ENCODE measurements at regions not wholly inside any gene's neighbourhood (a gene's known extent, or its start where the extent isn't known, plus 50 kb on each side); places are given as distances from the start of the nearest gene placed in this dataset.

- TF ChIP-seq CEBPB (IDR thresholded peaks at IDR 0.05), result no peak
- no peak for TF ChIP-seq EGR1 (IDR thresholded peaks at IDR 0.05)
- no peak for TF ChIP-seq NFIC (IDR thresholded peaks at IDR 0.05)
- TF ChIP-seq TEAD4 (IDR thresholded peaks at IDR 0.05), result no peak
- TF ChIP-seq RAD21 (IDR thresholded peaks at IDR 0.05; ENCODE audit: low read depth), result no peak
- no peak for TF ChIP-seq FOXM1 (IDR thresholded peaks at IDR 0.05; ENCODE audit: borderline replicate concordance, low read depth)
- TF ChIP-seq TCF12 (IDR thresholded peaks at IDR 0.05; ENCODE audit: low read depth), result no peak
- TF ChIP-seq, protein P1, sequence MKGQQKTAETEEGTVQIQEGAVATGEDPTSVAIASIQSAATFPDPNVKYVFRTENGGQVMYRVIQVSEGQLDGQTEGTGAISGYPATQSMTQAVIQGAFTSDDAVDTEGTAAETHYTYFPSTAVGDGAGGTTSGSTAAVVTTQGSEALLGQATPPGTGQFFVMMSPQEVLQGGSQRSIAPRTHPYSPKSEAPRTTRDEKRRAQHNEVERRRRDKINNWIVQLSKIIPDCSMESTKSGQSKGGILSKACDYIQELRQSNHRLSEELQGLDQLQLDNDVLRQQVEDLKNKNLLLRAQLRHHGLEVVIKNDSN (IDR thresholded peaks at IDR 0.05), result no peak
- TF ChIP-seq TAF1 (IDR thresholded peaks at IDR 0.05; ENCODE audit: low read depth), result no peak
- TF ChIP-seq, protein P2, sequence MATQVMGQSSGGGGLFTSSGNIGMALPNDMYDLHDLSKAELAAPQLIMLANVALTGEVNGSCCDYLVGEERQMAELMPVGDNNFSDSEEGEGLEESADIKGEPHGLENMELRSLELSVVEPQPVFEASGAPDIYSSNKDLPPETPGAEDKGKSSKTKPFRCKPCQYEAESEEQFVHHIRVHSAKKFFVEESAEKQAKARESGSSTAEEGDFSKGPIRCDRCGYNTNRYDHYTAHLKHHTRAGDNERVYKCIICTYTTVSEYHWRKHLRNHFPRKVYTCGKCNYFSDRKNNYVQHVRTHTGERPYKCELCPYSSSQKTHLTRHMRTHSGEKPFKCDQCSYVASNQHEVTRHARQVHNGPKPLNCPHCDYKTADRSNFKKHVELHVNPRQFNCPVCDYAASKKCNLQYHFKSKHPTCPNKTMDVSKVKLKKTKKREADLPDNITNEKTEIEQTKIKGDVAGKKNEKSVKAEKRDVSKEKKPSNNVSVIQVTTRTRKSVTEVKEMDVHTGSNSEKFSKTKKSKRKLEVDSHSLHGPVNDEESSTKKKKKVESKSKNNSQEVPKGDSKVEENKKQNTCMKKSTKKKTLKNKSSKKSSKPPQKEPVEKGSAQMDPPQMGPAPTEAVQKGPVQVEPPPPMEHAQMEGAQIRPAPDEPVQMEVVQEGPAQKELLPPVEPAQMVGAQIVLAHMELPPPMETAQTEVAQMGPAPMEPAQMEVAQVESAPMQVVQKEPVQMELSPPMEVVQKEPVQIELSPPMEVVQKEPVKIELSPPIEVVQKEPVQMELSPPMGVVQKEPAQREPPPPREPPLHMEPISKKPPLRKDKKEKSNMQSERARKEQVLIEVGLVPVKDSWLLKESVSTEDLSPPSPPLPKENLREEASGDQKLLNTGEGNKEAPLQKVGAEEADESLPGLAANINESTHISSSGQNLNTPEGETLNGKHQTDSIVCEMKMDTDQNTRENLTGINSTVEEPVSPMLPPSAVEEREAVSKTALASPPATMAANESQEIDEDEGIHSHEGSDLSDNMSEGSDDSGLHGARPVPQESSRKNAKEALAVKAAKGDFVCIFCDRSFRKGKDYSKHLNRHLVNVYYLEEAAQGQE (IDR thresholded peaks at IDR 0.05; ENCODE audit: low read depth), result no peak
- no peak for TF ChIP-seq ZBTB7A (IDR thresholded peaks at IDR 0.05; ENCODE audit: low read depth)
- no peak for TF ChIP-seq EP300 (IDR thresholded peaks at IDR 0.05; ENCODE audit: borderline replicate concordance)
- TF ChIP-seq CREB1 (IDR thresholded peaks at IDR 0.05; ENCODE audit: low read depth), result no peak
- TF ChIP-seq, protein P3, sequence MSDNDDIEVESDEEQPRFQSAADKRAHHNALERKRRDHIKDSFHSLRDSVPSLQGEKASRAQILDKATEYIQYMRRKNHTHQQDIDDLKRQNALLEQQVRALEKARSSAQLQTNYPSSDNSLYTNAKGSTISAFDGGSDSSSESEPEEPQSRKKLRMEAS (IDR thresholded peaks at IDR 0.05), result no peak
- no peak for TF ChIP-seq YY1 (IDR thresholded peaks at IDR 0.05; ENCODE audit: low read depth)
Observed at GRCh38 chr20:52621401-52621800, 350.8 kb upstream of the TSHZ2 start.

DNA sequence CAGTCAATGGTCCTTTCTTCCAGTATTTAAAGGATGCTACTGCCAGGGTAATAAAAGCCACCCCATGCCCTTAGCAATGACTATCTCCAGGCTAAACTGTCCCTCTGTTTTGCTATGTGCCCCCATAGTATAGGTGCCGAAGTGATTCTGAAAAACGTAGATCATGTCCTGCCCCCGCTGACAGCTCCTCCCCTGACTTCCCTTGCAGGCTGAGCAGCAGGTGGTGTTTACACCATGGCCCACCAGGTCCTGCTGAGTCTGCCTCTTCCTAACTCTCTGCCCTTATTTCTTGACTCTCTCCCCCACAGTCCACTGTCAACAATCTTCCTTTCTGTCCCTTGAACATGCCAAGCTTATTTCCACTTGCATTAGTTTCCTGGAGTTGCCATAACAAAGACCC lies 352.5 kb upstream of the TSHZ2 start:
- TF ChIP-seq TEAD4 (IDR thresholded peaks at IDR 0.05) (no peak), ZBTB7A (IDR thresholded peaks at IDR 0.05; ENCODE audit: low read depth) (no peak), RAD21 (IDR thresholded peaks at IDR 0.05; ENCODE audit: low read depth) (no peak), FOXM1 (IDR thresholded peaks at IDR 0.05; ENCODE audit: borderline replicate concordance, low read depth) (no peak), TAF1 (IDR thresholded peaks at IDR 0.05; ENCODE audit: low read depth) (no peak), CREB1 (IDR thresholded peaks at IDR 0.05; ENCODE audit: low read depth) (no peak), YY1 (IDR thresholded peaks at IDR 0.05; ENCODE audit: low read depth) (no peak), CEBPB (IDR thresholded peaks at IDR 0.05) (no peak), EP300 (IDR thresholded peaks at IDR 0.05; ENCODE audit: borderline replicate concordance) (no peak)
- TF ChIP-seq, protein P3 (IDR thresholded peaks at IDR 0.05), result no peak
- TF ChIP-seq, protein P1 (IDR thresholded peaks at IDR 0.05), result no peak
- TF ChIP-seq, protein P2 (IDR thresholded peaks at IDR 0.05; ENCODE audit: low read depth), result no peak

DNA sequence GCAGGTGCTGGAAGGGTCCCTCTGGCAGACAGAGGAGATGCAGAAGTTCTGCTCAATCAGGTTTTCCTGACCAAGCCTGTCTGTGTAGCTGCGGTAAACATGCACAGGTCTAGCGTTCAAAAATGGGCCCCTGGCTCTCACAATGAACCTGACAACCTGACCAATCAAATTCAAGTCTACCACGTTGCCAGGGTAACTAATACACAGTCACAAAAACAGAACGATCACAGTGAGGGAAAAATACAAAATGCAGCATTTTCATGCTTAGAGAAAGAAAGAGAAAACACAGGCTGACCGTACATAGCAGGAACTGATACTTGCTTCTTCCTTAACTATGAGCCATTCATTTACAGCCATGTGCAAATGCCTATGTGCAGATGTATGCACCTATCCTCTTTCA lies 353.1 kb upstream of the TSHZ2 start:
- TF ChIP-seq CREB1 (IDR thresholded peaks at IDR 0.05; ENCODE audit: low read depth) (no peak), YY1 (IDR thresholded peaks at IDR 0.05; ENCODE audit: low read depth) (no peak)

DNA sequence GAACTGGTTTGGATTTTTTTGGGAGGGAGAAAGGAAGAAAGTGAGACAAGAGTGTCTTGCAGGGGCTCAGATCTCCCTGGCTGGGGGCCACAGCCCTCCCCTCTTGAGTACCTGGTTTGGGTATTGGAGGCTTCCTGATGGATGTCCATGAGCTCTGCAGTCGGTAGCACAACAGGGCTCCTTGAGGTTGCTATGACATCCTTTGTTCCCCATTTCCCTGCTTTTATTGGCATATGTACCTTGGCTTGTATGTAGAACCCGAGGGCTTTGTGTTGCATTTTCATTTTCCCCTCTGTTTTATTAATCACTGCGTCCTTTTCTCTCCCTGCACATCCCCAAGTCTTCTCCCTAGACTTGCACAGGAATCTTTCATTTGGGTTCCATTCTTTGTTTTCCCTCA lies 355.5 kb upstream of the TSHZ2 start:
- TF ChIP-seq NFIC (IDR thresholded peaks at IDR 0.05), result no peak

- no peak for TF ChIP-seq TCF12 (IDR thresholded peaks at IDR 0.05; ENCODE audit: low read depth)
- TF ChIP-seq, protein P1 (IDR thresholded peaks at IDR 0.05), result no peak
- no peak for TF ChIP-seq ZBTB7A (IDR thresholded peaks at IDR 0.05; ENCODE audit: low read depth)
- no peak for TF ChIP-seq CEBPB (IDR thresholded peaks at IDR 0.05)
- TF ChIP-seq EGR1 (IDR thresholded peaks at IDR 0.05), result no peak
- TF ChIP-seq RAD21 (IDR thresholded peaks at IDR 0.05; ENCODE audit: low read depth), result no peak
- no peak for TF ChIP-seq YY1 (IDR thresholded peaks at IDR 0.05; ENCODE audit: low read depth)
Observed at GRCh38 chr20:52614051-52614863, 357.9 kb upstream of the TSHZ2 start.

GRCh38 chr20:52612046-52612632 lies 360.0 kb upstream of the TSHZ2 start:
- no peak for TF ChIP-seq RAD21 (IDR thresholded peaks at IDR 0.05; ENCODE audit: low read depth)
